ENCODE measurements at regions not wholly inside any gene's neighbourhood (a gene's known extent, or its start where the extent isn't known, plus 50 kb on each side); places are given as distances from the start of the nearest gene placed in this dataset.

DNA sequence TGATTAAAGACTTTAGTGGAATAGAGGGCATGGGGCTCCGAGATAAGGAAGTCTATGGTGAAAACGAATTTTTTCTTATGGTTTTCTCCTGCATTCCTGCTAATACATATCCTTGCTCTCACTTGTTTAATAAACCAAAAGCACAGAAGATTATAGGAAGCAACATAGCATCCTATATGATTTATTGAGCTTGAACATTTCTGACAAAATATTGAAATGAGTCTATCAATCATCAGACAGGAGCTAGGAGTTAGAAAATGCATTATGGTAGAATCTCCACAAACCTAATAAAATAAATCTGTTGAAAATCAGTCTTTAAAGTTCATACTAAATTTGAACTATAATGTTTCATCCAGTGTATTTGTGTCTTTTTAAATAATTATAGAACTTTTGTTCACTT is 554.6 kb upstream of the RGMB start:
- TF ChIP-seq GATA3 (IDR thresholded peaks at IDR 0.05; ENCODE audit: low read depth, low read length) (no peak), GATA2 (IDR thresholded peaks at IDR 0.05; ENCODE audit: low read depth, low read length) (no peak)

Data from SH-SY5Y (cell line).